ENCODE measurements at regions not wholly inside any gene's neighbourhood (a gene's known extent, or its start where the extent isn't known, plus 50 kb on each side); places are given as distances from the start of the nearest gene placed in this dataset.

DNA sequence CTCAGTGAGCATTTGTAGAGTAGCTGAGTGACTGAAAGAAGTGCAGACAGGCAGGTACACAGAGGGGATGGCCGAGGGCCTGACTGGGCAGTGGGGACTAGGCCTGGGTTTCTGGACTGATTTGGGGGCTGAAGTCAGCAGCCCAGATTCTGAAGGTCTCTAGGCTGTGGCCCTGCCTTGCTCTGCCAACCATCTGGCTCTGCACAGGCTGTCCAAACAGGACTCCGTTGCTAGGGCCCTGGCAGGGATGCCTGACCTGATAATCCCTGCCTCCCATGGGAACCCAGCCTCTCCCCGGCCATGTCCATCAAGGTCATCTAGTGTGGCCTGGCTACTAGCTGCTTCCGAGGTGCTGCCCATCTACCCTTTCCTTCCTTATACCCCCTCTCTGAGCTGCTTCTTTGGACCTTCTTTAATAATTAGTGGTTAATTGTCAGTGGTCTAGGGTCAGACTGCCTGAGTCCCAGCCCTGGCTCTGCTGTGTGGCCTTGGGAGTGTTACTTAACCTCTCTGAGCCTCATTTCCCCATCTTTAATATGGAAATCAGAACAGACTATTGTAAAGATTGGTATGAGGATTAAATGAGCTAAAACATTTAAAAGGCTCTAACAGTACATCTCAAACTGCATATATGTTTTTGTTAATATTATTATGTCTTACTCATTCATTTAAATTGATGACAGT lies 137.9 kb downstream of the VEGFA start:
- no peak for DNase-seq (ENCODE audit: low read depth, low spot score)

DNA sequence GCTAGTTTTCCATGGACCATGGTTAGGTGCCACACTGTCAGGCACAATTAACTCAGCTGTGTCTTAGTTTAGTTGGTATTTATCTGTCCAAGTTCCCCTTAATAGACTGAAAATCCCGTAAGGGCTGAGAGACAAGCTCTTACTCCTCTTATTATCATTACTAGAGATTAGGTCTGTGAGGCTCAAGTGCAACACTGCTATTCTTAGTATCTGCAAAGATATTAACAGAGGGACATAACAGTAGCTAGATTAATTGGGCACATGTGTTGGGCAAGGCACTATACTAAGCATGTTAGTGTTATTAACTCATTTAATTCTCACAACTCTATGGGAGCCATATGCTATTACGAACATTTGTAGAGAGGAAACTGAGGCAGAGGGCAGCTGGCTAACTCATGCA lies 137.3 kb downstream of the VEGFA start:
- DNase-seq (ENCODE audit: low read depth, low spot score) = no peak

DNA sequence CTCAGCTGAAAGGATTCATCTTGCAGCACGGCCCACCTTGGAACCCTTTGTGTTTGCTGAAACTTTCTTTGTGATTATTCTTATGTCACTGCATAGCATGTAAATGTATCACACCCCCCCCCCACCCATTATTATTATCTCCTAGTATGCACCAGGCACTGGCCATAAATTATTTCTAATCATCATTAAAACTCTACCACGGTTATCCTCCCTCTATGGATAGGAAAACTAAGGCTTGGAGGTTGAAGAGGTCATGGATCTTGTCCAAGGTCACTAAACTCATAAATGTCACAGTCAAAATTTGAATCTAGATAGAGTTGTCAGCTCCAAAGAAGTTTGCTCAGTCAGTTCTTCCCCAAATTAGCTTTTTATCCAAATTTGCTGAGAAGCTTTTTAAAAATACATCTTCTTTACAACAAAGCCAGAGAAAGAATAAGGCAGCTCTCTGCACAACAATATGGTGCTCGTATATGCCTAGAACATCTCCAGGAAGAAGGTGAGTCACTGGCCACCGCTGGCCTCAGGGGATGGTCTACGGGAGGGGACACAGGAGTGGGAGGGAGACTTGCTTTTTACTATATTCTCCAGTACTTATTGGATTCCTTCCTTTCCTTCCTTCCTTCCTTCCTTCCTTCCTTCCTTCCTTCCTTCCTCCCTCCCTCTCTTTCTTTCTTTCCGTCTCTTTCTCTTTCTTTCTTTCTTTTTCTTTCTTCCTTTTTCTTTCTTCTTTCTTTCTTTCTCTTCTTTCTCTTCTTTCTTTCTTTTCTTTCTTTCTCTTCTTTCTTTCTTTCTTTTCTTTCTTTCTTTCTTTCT lies 134.5 kb downstream of the VEGFA start:
- no peak for DNase-seq (ENCODE audit: low read depth, low spot score)

DNA sequence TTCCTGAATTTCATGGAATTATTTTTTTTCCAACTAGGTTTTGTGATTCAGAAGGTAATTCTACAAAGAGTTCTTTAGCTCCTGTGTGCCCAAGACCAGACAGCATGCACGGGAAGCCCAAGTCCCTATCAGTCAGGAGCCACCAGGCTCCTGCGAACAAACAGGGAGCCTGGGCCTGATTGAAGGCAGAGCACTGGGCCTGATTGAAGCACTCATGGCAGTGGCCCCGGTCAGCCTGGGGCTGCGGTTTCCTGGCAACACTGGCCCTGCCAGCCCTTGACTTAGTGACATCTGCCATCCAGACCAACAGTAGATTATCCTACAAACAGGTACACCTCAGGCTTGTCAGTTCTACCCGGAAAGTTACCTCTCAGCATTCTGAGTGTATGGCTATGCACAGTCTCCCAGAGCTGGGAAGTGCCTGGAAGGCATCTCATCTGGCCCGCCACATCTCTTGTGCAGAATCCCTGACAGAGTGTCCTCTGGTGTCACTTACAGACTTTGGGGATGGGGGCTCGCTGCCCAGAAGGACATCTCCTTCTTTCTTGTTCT lies 133.8 kb downstream of the VEGFA start:
- DNase-seq (ENCODE audit: low read depth, low spot score) = no peak

DNA sequence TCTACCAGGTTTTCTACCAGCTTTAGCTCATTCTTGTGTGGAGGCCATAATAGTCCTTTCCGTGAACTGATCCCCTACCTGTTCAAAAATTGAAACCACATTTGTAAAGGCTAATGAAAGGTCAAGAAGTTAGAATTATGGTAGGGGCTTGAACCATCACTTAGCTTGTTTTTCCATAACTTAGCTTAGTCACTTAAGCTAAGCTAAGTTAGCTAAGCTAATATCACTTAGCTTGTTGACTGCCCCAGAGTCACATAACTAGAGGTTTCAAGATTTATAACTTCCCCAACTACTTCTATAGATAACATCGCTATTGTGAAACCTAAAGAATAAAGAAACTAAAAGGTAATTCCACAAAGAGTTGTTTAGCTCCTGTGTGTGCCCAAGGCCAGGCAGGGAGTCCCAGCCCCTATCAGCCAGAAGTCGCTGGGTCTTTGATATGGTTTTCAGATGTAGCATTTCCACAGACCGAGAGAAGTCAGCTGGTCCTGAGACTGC lies 131.8 kb downstream of the VEGFA start:
- no peak for DNase-seq (ENCODE audit: low read depth, low spot score)

DNA sequence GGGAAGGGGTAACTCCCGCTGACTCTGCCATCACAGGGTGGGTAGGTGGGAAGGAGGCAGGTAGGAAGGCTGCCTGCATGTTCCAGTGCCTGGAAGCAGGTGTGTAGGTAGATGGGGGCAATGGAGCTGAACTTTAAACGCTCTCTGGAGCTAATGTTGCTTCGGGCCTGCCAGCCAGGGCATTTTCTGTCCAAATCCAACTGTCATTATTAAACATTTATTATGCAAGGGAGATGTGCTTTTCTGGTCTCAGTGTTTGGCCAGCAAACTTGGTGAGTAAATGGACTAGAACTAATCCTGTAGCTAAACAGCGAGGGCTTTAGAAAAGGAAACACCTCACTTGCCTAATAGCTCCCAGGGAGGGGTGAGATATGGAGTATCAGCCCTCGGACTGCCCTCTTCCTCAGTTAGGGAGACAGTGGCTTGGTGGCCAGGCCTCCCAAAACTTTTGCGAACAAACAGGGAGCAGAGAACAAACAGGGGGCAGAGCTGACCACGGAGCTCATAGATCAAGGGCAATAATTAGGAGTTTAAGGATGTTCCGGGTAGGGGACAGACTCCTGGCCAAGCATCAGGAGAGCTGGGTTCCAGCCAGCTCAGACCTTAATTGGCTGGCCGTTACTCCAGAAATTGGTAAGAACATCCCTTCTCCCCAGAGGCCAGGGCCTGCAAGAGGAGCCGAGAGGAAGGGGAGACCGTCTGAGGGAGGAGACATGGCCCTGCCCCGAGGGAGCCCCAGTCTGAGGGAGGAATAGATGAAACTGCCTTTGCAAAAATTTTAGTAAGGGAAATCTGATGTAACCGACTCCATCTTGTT lies 131.1 kb downstream of the VEGFA start:
- no peak for DNase-seq (ENCODE audit: low read depth, low spot score)

DNA sequence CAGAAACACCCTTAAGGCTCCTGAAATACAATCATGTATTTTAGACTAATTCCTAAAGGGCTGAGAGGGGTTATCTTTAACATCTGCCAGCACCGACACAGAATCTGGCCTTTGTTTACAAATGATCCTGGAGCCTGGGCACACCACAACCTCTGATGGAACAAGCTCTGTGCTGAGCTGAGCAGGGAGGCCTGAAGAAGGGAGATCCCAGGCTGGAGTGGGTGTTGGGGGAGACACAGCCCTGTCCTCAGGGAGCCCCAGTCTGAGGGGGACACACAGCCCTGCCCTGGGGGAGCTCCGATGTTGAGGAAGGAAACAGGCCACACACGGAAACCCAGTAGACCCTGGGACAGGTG lies 130.5 kb downstream of the VEGFA start:
- DNase-seq (ENCODE audit: low read depth, low spot score) = no peak

DNA sequence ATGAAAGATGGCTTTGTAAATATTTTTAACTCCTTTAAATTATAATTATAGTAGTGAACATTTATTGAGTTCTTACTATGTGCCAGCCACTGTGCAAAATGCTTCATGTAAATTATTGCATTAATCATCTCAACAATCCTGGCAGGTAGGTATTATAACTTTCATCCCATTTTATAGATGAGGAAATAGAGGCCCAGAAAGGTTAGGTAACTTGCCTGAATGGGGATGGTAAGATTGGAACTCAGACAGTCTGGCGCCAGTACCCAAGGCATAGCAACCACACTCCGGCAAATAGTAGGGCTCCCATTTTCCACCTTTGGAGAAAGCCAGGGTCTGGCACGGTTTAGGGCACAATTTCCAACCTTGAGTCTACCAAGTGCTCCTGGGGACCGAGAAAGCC lies 129.8 kb downstream of the VEGFA start:
- no peak for DNase-seq (ENCODE audit: low read depth, low spot score)

DNA sequence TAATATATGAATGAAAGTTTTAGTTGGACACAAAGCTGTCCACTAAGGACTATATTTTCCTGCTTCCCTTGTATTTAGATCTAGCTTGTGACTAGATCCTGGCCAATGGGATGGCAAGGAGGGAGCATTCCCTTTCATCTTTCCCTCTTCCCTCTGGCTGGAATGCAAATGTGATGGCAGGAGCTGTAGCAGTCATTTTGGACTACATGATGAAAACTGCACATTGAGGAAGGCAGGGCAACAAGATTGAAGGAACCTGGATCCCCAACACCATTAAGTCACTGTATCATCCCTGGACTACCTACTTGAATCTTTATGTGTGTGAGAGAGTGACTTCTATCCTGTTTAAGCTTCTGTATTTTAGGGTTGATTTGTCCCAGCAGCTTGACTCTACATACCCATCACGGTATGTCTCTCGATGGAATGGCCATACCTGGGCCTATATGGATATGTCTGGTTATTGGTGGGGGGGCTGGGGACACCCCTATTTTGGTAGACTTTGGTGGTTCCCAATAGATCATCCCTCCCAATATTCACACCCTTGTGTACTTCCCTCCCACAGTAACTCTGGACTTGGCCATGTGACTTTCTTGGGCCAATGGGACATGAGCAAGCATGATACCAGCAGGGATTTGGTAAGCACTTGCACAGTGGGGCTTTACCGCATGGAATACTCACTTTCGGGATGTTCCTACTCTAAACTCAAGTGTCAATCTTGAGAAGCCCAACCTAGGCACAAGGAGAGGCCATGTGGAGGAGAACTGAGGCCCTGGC lies 128.5 kb downstream of the VEGFA start:
- no peak for DNase-seq (ENCODE audit: low read depth, low spot score)

DNA sequence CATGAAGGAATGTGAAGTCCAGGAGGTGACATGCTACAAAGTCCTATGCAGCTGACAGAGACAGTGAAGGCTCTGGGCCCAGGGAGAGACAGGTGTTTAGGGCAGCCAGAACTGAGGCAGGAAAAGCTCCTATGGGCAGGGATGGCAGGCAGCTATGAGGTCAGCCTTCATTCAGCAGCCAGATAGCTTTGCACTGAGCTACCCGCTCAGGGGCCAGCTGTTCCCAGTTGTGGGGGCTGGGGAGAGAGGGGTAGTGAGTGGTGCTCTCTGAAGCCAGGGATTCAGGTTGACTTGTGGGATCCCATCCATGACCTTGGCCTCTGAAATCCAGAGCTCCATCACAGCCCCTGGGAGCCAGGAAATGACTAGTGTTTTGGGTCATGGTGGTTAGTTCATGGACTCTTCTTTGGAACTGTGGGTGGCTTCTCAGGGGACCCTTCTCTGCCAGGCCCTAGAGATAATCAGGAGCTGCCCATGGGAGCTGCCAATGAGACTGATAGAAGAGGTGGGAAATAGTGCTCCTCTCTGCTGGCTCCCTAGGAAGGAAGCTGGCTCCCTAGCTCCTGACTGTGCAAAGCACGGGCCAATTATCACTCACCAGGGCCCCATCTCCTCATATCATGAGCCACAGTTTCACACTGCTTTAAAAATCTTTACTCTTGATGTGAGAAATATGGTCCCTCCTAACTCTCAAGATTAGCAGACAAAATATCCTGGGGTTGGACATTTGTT lies 127.7 kb downstream of the VEGFA start:
- DNase-seq (ENCODE audit: low read depth, low spot score) = no peak

DNA sequence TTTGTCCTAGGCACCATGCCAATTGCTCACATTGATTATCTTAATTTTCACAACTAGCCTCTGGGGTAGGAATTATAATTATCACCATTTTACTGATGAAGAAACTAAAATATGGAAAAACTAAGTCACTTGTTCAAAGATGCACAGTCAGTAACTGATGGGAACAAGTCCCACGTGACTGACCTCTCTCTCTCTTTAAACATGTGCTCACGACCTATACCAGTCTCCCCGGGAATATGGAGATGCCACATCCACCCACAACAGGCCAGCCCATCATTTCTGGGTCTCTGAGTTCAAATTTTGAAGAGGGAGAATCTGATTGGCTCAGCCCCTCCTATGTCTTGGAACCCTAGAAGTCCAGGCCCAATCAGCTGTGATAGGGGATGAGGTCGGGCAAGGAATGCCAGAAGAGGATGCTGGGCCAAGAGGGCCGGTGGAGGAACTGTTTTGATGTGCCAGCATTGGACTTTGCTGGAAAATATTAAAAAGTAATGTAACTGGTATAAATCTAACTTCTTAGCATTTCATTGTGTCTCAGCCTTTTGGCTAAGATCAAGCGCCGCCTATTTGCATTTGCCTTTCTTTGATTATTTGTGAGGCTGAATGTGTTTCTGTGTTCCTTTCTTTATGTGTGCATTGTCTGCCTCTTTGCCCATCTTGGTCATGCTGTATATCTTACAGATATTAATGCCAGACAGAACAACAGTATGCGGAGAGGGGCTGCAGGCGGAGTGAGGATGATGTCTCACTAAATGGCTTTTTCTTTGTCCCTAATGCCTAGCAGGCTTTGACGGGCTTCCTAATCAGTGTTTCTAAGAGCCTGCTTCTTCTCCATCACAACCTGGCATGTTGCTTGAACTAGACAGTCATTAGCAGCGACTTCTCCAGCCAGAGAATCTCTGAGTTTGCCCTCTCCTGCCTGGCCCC lies 126.6 kb downstream of the VEGFA start:
- DNase-seq (ENCODE audit: low read depth, low spot score) = no peak

DNA sequence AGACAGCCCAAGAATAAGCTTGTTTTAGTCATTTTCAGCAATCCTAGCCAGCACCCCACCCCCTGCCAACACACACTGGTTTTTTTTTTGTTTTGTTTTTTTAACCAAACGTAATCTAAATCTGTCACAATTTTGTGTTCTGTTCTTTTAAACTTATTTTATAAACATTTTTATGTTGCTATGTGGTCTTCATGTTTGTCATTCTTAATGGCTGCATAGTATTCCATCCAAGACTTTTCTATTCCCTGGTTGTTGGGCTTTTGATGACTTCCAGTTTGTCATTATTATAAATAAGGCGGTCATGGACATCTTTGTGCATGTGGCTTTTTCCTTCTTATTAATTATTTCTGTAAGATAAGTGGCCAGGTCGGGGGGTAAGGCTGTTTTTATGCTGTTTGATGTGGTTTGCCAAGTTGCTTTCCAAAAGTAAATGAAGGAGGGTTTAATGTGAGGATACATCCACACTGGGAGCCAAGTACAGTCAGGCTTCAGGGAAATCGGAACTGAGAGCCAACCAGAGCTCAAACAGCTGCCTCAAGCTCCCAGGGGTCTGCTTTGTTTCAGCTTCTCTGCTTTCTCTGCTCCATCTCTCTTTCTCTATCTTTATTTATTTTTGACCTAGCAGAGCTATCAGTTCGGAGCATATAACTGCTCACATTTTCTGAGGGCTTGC lies 125.8 kb downstream of the VEGFA start:
- no peak for DNase-seq (ENCODE audit: low read depth, low spot score)

DNA sequence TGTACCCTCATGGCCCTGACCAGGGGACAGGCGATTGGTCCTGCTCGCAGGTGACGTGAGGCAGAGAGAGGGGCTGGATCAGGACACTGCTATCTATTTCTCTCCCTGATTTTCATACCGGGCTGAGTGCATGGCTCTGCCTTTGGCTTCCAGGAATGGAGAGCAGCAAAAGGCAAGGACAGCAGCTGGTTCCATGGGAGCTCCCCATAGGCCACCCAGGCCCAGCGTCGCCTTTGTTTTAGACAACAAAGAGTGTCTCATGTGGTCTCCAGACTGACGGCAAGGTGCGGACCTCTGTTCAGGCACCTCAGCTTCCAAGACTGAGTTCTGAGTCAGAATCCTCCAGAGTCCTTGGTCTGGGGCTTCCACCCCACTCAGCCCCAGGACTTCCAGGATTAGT lies 123.1 kb downstream of the VEGFA start:
- no peak for DNase-seq (ENCODE audit: low read depth, low spot score)

DNA sequence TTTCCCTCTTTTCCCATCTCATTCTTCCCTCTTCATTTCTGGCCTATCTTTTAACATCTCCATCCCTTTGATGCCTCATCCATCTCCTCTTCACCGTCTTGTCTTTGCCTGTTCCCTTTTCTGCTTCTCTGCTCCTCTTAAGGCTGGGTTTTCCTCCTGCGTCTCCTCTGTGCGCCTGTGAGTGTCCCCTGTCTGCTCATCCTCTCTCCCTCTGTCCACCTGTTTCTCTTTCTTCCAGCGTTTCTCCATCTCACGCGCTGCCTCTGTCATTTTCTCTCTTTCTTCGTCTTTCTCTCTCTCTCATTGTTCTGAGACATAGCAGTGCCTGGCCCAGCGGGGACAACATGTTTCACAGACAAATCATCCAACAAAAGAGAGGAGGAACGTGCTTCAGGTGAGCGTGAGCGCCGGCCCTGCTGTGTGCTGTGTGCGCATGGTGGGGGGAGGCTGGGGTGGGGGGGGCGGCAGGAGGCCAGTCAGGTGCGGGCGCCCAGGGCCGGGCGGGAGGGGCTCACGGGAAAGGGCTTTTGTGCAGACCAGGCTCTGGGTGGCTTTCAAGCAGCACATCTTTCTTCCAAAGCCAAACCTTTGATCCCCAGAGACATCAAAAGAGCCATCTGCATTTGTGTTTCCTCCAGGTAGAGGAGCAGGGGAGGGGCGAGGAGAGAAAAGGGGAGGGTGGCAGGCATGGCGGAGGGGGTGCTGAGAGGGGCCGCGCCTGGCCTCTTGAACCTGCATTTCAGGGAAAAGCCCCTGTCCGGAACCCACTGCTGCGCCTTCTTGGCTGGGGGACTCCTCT lies 121.3 kb downstream of the VEGFA start:
- DNase-seq (ENCODE audit: low read depth, low spot score) = no peak

DNA sequence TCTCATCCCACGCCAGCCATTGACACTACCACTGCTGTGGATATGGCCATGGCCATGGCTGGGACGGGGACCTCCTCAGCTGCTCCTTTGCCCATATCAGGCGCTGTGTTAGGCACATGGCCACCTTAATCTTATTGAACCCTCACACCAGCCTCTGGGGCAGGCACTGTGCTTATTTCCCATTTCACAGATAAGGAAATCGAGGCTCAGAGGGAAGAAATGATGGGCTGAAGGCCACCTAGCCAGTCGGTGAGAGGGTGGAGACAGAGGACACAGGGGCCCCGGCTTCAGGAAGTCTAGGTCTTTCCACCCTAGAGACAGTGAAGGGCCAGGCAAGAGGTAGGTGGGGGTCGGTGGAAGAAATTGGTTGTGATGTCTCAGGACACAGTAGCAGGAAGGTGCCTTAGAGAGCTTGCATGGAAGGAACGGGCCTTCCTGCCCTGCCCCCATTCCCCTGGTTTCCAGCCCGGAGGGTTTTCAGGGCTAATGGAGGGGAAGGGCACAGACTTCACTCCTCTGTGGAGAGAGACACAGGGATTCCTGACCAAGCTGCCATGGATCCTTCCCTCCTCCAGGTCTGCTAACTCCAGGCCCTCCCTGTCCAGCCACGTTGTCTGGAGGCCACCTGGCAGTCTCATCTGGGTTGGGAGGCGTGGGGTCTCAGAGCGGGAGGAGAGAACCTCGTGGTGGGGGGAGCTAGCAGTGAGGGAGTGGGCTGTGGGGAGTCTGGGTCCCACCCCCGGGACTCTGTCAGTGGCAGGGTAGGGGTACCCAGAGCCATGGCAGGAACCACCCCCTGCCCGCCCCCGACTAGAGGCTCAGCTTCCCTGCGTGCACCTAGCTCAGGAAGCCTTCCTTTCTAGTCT lies 120.4 kb downstream of the VEGFA start:
- no peak for DNase-seq (ENCODE audit: low read depth, low spot score)

DNA sequence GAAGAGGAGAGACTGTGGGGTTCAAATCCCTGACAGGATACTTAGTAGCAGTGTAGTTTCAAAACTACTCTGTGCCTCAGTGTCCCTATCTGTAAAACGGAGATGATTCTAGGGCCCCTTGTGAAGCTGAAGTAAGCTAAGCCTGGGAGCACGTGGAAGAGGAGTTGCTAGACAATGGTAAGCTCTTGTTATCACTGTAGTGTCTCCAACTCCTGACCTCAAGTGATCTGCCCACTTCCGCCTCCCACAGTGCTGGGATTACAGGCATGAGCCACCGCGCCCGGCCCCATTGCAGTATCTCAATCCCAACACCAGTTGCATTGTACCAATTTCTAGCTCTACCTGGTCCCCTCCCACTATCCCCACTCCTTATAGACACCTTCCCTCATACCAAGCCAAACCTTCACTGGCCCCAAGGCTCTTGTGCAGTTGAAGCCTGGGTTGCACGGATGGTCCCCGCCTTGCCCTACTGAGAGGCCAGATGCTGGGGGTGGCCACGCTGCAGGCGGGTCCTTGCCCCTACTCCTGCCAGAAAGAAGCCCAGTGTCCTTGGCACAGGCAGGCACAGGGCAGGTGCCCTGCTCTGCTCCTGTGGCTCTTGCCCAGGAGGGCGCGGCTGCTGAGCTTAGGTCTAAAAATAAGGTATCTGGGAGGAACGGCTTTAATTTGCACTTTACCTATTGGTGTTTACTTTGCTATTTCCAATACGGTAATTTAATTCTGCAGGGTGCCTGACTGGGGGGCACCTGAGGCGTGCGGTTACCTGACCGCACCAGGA lies 118.1 kb downstream of the VEGFA start:
- DNase-seq (ENCODE audit: low read depth, low spot score) = no peak

Measured in smooth muscle cell of the brain vasculature (primary cell).